Neural progenitor cell (in vitro differentiated cells): ENCODE measurements at regions not wholly inside any gene's neighbourhood (a gene's known extent, or its start where the extent isn't known, plus 50 kb on each side); places are given as distances from the start of the nearest gene placed in this dataset.

ENCODE experiments used
- DNase-seq: peaks from one replicate; pipeline ENCODE4 v3.0.0-alpha.2; 2016; ENCODE audit warnings: low spot score
- H2AFZ ChIP-seq: fragments of 200-600 bp; sonication (generic); replicated peaks from 2 replicates; pipeline ENCODE4 v1.6.1; 2016; ENCODE audit warnings: antibody characterized with exemption
- H3F3A ChIP-seq: fragments of 200-600 bp; sonication (generic); 2 replicates; pipeline ENCODE4 v1.6.1; 2016; ENCODE audit warnings: antibody characterized with exemption, low read depth
- H3K27ac ChIP-seq: fragments of 200-600 bp; sonication (generic); 2 replicates; pipeline ENCODE4 v1.5.1; 2016; ENCODE audit warnings: mild to moderate bottlenecking
- H3K27me3 ChIP-seq: fragments of 200-600 bp; sonication (generic); 2 replicates; pipeline ENCODE4 v1.6.1; 2016; ENCODE audit warnings: mild to moderate bottlenecking, moderate library complexity
- H3K36me3 ChIP-seq: fragments of 200-600 bp; sonication (generic); 2 replicates; pipeline ENCODE4 v1.5.1; 2016
- H3K4me1 ChIP-seq: fragments of 200-600 bp; sonication (generic); 2 replicates; pipeline ENCODE4 v1.6.1; 2016; ENCODE audit warnings: mixed run types
- H3K4me2 ChIP-seq: fragments of 200-600 bp; sonication (generic); 2 replicates; pipeline ENCODE4 v1.6.1; 2016
- H3K4me3 ChIP-seq: fragments of 200-600 bp; sonication (generic); 2 replicates; pipeline ENCODE4 v1.5.1; 2016
- H3K79me2 ChIP-seq: fragments of 200-600 bp; sonication (generic); 2 replicates; pipeline ENCODE4 v1.6.1; 2016; ENCODE audit warnings: low read depth
- H3K9ac ChIP-seq: fragments of 200-600 bp; sonication (generic); 2 replicates; pipeline ENCODE4 v1.6.1; 2016
- H3K9me3 ChIP-seq: fragments of 200-600 bp; sonication (generic); 2 replicates; pipeline ENCODE4 v1.5.1; 2016; ENCODE audit warnings: low read depth
- H4K20me1 ChIP-seq: fragments of 200-600 bp; sonication (generic); 2 replicates; pipeline ENCODE4 v1.6.1; 2016; ENCODE audit warnings: low read depth
- H3K27ac Mint-ChIP-seq: 3 replicates; pipeline ENCODE4 v1.8.0; 2021; ENCODE audit warnings: mixed read lengths
- H3K27me3 Mint-ChIP-seq: 2 replicates; pipeline ENCODE4 v1.8.0; 2022; ENCODE audit warnings: low read depth, mild to moderate bottlenecking, inconsistent platforms, moderate library complexity, mixed read lengths; ENCODE audit not compliant: insufficient read depth
- H3K36me3 Mint-ChIP-seq: 3 replicates; pipeline ENCODE4 v1.8.0; 2021; ENCODE audit warnings: mixed read lengths
- H3K4me1 Mint-ChIP-seq: 3 replicates; pipeline ENCODE4 v1.8.0; 2021; ENCODE audit warnings: mixed read lengths
- H3K4me3 Mint-ChIP-seq: 3 replicates; pipeline ENCODE4 v1.8.0; 2021; ENCODE audit warnings: mild to moderate bottlenecking, moderate library complexity, mixed read lengths
- H3K9me3 Mint-ChIP-seq: 3 replicates; pipeline ENCODE4 v1.8.0; 2020; ENCODE audit warnings: mixed read lengths
- EZH2 ChIP-seq: fragments of 200-600 bp; sonication (generic); IDR thresholded peaks from 2 replicates; pipeline ENCODE4 v1.6.1; 2017; ENCODE audit warnings: antibody characterized with exemption, mild to moderate bottlenecking, moderate library complexity
- EZH2phosphoT487 ChIP-seq: fragments of 200-600 bp; sonication (generic); IDR thresholded peaks from 2 replicates; pipeline ENCODE4 v1.6.1; 2017; ENCODE audit warnings: antibody characterized with exemption
- TF ChIP-seq, protein P1 (sequence below): fragments of 200-600 bp; sonication (generic); IDR thresholded peaks from 2 replicates; pipeline ENCODE4 v1.5.1; 2017; ENCODE audit warnings: antibody characterized with exemption, mild to moderate bottlenecking

GRCh38 chr5:104367978-104368377 lies 805.4 kb upstream of the NUDT12 start:
- Mint-ChIP-seq H3K27me3 (no peaks in the 10 kb centered on the region), H3K4me3 (no peak overlapping the region), H3K27ac (no peak overlapping the region), H3K36me3 (no peaks in the 10 kb centered on the region), H3K4me1 (no peaks in the 10 kb centered on the region), H3K9me3 (no peaks in the 10 kb centered on the region)
- no peaks in the 10 kb centered on the region for H3K79me2 ChIP-seq
- no peak for DNase-seq
- no peaks in the 10 kb centered on the region for H3K36me3 ChIP-seq
- H3K27me3 ChIP-seq = no peaks in the 10 kb centered on the region
- H3K9ac ChIP-seq = no peak overlapping the region
- no peak overlapping the region for H2AFZ ChIP-seq
- H3K4me1 ChIP-seq = no peaks in the 10 kb centered on the region
- no peak overlapping the region for H3K4me2 ChIP-seq
- TF ChIP-seq, protein P1, sequence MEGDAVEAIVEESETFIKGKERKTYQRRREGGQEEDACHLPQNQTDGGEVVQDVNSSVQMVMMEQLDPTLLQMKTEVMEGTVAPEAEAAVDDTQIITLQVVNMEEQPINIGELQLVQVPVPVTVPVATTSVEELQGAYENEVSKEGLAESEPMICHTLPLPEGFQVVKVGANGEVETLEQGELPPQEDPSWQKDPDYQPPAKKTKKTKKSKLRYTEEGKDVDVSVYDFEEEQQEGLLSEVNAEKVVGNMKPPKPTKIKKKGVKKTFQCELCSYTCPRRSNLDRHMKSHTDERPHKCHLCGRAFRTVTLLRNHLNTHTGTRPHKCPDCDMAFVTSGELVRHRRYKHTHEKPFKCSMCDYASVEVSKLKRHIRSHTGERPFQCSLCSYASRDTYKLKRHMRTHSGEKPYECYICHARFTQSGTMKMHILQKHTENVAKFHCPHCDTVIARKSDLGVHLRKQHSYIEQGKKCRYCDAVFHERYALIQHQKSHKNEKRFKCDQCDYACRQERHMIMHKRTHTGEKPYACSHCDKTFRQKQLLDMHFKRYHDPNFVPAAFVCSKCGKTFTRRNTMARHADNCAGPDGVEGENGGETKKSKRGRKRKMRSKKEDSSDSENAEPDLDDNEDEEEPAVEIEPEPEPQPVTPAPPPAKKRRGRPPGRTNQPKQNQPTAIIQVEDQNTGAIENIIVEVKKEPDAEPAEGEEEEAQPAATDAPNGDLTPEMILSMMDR = no peak
- no peak for TF ChIP-seq EZH2phosphoT487
- TF ChIP-seq EZH2 = no peak
- H3K4me3 ChIP-seq = no peak overlapping the region
- H3F3A ChIP-seq = no peaks in the 10 kb centered on the region
- no peak overlapping the region for H3K27ac ChIP-seq
- no peaks in the 10 kb centered on the region for H3K9me3 ChIP-seq
- H4K20me1 ChIP-seq = no peaks in the 10 kb centered on the region

DNA sequence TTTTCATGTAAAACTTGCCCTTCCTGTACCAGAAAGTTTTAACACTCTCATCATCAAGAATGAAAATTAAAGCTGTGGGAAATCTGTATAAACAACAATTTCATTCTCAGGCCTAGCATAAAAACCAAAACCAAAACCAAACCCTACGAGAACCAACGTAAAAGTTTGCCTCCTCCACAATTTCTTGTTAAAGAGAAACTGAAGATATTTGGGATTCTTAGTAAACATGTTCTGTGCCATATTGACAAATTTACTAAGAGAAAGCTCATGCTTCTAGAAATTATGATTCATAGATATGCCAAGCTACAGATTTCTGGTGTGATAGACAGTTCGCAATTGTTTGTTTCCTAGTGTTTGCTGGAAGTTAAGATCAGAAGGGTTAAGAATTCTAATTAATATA lies 801.0 kb upstream of the NUDT12 start:
- H3K27ac Mint-ChIP-seq = no peak overlapping the region
- H3K36me3 ChIP-seq = no peaks in the 10 kb centered on the region
- no peak overlapping the region for H3K27ac ChIP-seq
- no peaks in the 10 kb centered on the region for H3K36me3 Mint-ChIP-seq
- no peaks in the 10 kb centered on the region for H3K4me1 ChIP-seq
- H3K4me3 ChIP-seq = no peak overlapping the region
- no peaks in the 10 kb centered on the region for H4K20me1 ChIP-seq
- H3K79me2 ChIP-seq = no peaks in the 10 kb centered on the region
- peaks cover 3% of the 10 kb centered on the region for H3K9me3 Mint-ChIP-seq
- no peaks in the 10 kb centered on the region for H3K4me1 Mint-ChIP-seq
- DNase-seq = no peak
- H3K4me2 ChIP-seq = no peak overlapping the region
- no peaks in the 10 kb centered on the region for H3K27me3 ChIP-seq
- no peak overlapping the region for H3K4me3 Mint-ChIP-seq
- no peaks in the 10 kb centered on the region for H3K9me3 ChIP-seq
- TF ChIP-seq EZH2 (no peak), EZH2phosphoT487 (no peak)
- TF ChIP-seq, protein P1 = no peak
- no peaks in the 10 kb centered on the region for H3F3A ChIP-seq
- H3K9ac ChIP-seq = no peak overlapping the region
- H3K27me3 Mint-ChIP-seq = no peaks in the 10 kb centered on the region
- no peak overlapping the region for H2AFZ ChIP-seq

- no peaks in the 10 kb centered on the region for H3K9me3 ChIP-seq
- no peaks in the 10 kb centered on the region for H3F3A ChIP-seq
- DNase-seq = no peak
- no peaks in the 10 kb centered on the region for H3K36me3 ChIP-seq
- no peaks in the 10 kb centered on the region for H4K20me1 ChIP-seq
- H3K27ac ChIP-seq = no peak overlapping the region
- no peak overlapping the region for H3K9ac ChIP-seq
- H3K27me3 Mint-ChIP-seq = no peaks in the 10 kb centered on the region
- H2AFZ ChIP-seq = peak overlapping the region; percentile 19
- no peaks in the 10 kb centered on the region for H3K36me3 Mint-ChIP-seq
- H3K4me3 ChIP-seq = no peak overlapping the region
- TF ChIP-seq, protein P1 = no peak
- TF ChIP-seq EZH2phosphoT487 (no peak), EZH2 (no peak)
- H3K4me1 Mint-ChIP-seq = no peaks in the 10 kb centered on the region
- no peaks in the 10 kb centered on the region for H3K27me3 ChIP-seq
- no peaks in the 10 kb centered on the region for H3K4me1 ChIP-seq
- no peak overlapping the region for H3K4me2 ChIP-seq
- no peak overlapping the region for H3K4me3 Mint-ChIP-seq
- no peaks in the 10 kb centered on the region for H3K79me2 ChIP-seq
- H3K27ac Mint-ChIP-seq = no peak overlapping the region
- H3K9me3 Mint-ChIP-seq = peaks cover 3% of the 10 kb centered on the region
These were observed 799.3 kb upstream of the NUDT12 start for GRCh38 chr5:104361932-104362331.

DNA sequence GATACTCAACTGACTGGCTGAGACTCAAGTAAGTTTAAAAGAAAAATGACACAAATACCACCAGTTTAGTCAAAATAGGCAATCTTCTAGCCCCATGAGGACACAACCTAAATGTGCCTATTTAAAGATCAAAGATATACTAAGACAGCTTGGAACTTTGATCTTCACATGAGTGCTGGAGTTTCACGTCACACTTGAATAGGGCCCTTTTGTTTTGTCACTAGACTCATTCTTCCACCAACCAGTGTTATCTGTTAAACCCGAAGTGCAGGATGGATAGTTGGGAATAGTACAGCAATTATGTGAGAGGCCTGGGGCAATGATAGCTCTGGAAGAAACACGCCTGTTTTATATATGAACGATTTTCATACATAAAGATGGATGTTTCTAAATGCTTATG lies 792.8 kb upstream of the NUDT12 start:
- Histone ChIP-seq H2AFZ (no peak overlapping the region), H3K79me2 (no peaks in the 10 kb centered on the region), H3K36me3 (no peaks in the 10 kb centered on the region), H4K20me1 (no peaks in the 10 kb centered on the region), H3K4me2 (no peak overlapping the region), H3F3A (no peaks in the 10 kb centered on the region), H3K4me3 (no peak overlapping the region), H3K4me1 (no peaks in the 10 kb centered on the region), H3K27ac (no peak overlapping the region), H3K9me3 (no peaks in the 10 kb centered on the region), H3K27me3 (no peaks in the 10 kb centered on the region), H3K9ac (no peak overlapping the region)
- Mint-ChIP-seq H3K36me3 (no peaks in the 10 kb centered on the region), H3K4me1 (peaks cover 15% of the 10 kb centered on the region), H3K9me3 (peaks cover 3% of the 10 kb centered on the region), H3K27ac (peak overlapping the region; percentile 29), H3K27me3 (no peaks in the 10 kb centered on the region), H3K4me3 (no peak overlapping the region)
- DNase-seq = peak; percentile 24
- TF ChIP-seq EZH2phosphoT487 (no peak), EZH2 (no peak)
- TF ChIP-seq, protein P1 = no peak
